Inferior parietal cortex (tissue), 1 donor: ENCODE measurements at regions not wholly inside any gene's neighbourhood (a gene's known extent, or its start where the extent isn't known, plus 50 kb on each side); places are given as distances from the start of the nearest gene placed in this dataset.

Source experiments
- DNase-seq: peaks from one replicate; pipeline ENCODE4 v3.0.0-alpha.2; 2016; ENCODE audit errors: extremely low spot score

GRCh38 chr1:217313096-217313495 is 317.8 kb downstream of the GPATCH2 start:
- DNase-seq = no peak

GRCh38 chr1:217311766-217312165 is 319.1 kb downstream of the GPATCH2 start:
- no peak for DNase-seq

- no peak for DNase-seq
Measured at GRCh38 chr1:217311269-217311668, 319.6 kb downstream of the GPATCH2 start.

GRCh38 chr1:217281332-217281731 is 349.6 kb downstream of the GPATCH2 start:
- no peak for DNase-seq

- DNase-seq = no peak
Measured at GRCh38 chr1:217275655-217276398, 355.1 kb downstream of the GPATCH2 start.

- no peak for DNase-seq
Measured at GRCh38 chr1:217274927-217275654, 355.8 kb downstream of the GPATCH2 start.

GRCh38 chr1:217274416-217274815 is 356.5 kb downstream of the GPATCH2 start:
- DNase-seq = no peak

GRCh38 chr1:217273866-217274265 is 357.0 kb downstream of the GPATCH2 start:
- no peak for DNase-seq

GRCh38 chr1:217272385-217272784 is 358.5 kb downstream of the GPATCH2 start:
- DNase-seq = no peak

GRCh38 chr1:217270101-217270500 is 360.8 kb downstream of the GPATCH2 start:
- no peak for DNase-seq

- DNase-seq = no peak
Measured at GRCh38 chr1:217268058-217268457, 362.8 kb downstream of the GPATCH2 start.

GRCh38 chr1:217261636-217262035 is 369.3 kb downstream of the GPATCH2 start:
- no peak for DNase-seq

- no peak for DNase-seq
Measured at GRCh38 chr1:217260676-217261075, 370.2 kb downstream of the GPATCH2 start.

- DNase-seq = no peak
Measured at GRCh38 chr1:217253985-217254384, 376.9 kb downstream of the GPATCH2 start.

- no peak for DNase-seq
Measured at GRCh38 chr1:217253351-217253750, 377.5 kb downstream of the GPATCH2 start.

GRCh38 chr1:217251121-217251520 is 379.8 kb downstream of the GPATCH2 start:
- DNase-seq = no peak

GRCh38 chr1:217249857-217250256 is 381.0 kb downstream of the GPATCH2 start:
- no peak for DNase-seq

GRCh38 chr1:217244971-217245370 is 385.9 kb downstream of the GPATCH2 start:
- DNase-seq = no peak

- DNase-seq = no peak
Measured at GRCh38 chr1:217240656-217241055, 390.2 kb downstream of the GPATCH2 start.

GRCh38 chr1:217238945-217239344 is 391.9 kb downstream of the GPATCH2 start:
- no peak for DNase-seq

GRCh38 chr1:217230412-217230811 is 400.5 kb downstream of the GPATCH2 start:
- DNase-seq = no peak

- DNase-seq = no peak
Measured at GRCh38 chr1:217228689-217229088, 402.2 kb downstream of the GPATCH2 start.

GRCh38 chr1:217224201-217224600 is 406.7 kb downstream of the GPATCH2 start:
- no peak for DNase-seq
